T-helper 2 cell treated with Interferon-gamma antibody and Interleukin-4, amounts not matched to agents 100 ng/mL and 5 ng/mL, for 36 hours (primary cell): ENCODE measurements at regions not wholly inside any gene's neighbourhood (a gene's known extent, or its start where the extent isn't known, plus 50 kb on each side); places are given as distances from the start of the nearest gene placed in this dataset.
"Not testable (repeated sequence)": the region's sequence is repeated elsewhere in the genome, so short reads cannot be mapped to it uniquely, and the experiment has no call there.

Experiments used
- intact Hi-C: fragments of 100-400 bp; cut with micrococcal nuclease; formaldehyde crosslinking; loops from one replicate; pipeline ENCODE4 v1.15.1; 2023

DNA sequence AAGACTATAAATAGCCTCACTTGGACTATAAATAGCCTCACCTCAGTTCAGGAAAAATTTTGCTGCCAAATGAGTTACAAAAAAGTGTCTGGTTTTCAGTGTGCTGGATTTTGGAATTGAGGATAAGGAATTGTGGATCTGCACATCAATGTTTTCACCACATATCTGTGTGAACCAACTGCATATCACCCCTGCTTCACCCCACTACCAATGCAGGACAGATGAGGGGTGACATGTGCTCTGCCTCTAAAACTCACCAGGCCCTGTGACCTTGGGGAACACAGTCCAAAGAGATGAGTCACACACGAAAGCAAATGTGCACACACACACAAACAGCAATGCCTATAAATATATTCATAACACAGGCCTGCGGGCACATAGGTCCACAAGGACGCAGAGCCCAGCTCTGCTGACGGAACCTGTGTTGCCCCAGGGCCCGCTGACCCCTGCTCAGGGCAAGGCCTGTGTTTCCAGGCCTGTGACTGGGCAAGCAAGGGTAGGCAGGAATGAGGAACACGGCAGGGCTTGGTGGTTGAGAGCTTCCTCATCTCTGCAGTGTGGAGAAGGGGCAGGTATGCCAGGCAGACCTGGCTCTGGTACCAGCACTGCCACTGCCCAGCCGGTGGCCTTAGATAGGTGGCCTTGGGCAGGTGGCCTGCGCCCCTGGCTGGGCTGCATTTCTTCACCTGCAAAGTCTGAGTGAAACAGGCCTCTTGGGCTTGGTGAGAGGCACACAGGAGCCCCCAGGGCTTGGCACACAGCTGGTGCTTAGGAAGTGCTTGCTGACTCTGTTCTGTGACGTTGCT lies 82.4 kb downstream of the ARL6IP4 start:
- intact Hi-C loops = no loop called here

DNA sequence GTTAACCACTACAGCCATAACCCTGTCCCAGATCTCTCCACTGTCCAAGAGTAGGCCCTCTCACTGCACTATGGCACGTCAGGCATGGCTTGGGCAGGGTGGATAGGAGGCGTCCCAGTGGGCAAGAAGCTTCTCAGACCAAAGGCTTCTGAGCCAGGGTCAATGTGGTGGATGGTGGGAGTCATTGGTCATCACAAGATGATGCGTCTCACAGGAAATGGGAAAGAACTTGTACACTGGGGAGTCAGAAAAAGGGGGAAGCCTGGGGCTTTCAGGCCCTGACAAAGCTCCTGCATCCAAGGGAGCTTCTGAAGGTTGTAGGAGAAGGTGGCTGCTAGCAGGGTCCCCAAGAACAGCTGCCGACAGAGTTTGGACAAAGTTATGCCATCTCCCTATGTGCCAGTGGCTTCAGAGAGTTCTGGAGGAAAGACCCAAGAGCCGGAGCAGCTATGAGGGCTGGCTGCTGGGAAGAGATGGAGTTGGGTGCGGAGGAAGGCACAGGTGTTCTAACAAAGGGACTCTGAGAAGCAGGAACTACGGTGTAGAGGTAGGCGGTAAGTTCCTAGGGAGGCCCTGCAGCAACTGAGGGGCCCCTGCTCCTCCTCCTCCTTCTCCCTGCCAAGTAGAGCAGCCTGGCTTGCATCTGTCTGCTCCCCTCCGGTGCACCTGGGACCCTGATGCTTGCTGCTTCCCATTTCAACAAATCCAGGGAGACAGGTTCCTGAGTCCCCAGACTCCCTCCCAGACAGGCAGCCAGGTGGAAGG lies 81.1 kb downstream of the ARL6IP4 start:
- intact Hi-C loops = no loop called here

DNA sequence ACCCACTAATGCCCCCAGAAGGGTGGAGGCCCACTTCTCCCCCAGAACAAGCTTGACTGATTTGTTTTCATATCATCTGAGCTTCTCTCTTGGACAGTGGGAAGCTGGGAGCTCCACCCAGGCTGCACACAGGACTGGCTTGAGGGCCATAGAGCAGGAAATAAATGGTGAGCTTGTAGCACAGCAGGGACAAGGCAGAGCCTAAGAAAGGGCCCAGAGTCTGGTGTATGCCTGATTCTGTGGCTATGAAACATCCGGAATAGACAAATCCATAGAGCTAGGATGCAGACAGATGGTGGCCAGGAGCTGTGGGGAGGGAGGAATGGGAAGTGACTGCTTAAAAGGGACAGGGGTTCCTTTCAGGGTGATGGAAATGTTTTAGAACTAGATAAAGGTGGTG lies 79.0 kb downstream of the ARL6IP4 start:
- intact Hi-C loops = no loop called here

DNA sequence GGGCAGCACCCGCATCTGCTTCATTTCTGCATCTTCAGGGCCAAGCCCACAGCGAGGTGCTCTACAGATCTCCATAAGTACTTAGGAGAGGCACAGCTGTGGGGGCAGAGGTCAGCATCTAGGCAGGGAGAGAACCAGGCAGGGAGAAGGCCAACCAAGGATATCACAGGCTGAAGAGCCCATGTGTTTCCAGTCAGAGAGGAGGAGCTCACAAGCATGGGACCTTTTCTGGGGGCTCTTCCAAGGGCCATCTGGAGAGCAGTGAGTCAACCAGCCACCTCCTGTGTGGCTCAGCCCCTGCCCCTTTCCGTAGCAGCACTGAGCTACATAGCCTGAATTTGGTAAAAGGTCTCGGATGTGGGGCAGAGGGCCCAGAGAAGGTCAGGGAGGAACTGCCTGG lies 78.5 kb downstream of the ARL6IP4 start:
- intact Hi-C loops = no loop called here

DNA sequence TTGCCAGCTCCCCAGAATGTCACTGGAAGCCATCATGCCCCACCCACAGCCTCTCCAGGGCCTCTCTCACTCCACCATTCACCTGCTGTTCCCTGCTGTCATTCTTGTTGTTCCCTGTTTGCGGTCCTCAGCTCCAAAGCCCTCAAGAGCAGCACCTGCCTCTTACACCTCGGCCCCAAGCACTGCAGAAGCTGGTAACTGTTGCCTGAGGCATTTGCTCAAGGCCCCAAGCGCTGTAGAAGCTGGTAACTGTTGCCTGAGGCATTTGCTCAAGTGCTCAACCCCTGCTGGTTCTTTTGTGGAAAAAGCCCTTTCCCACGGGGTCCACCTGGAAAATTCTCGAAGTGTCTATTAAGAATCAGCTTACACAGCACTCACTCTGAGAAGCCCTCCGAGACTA lies 78.0 kb downstream of the ARL6IP4 start:
- intact Hi-C loops = no loop called here

DNA sequence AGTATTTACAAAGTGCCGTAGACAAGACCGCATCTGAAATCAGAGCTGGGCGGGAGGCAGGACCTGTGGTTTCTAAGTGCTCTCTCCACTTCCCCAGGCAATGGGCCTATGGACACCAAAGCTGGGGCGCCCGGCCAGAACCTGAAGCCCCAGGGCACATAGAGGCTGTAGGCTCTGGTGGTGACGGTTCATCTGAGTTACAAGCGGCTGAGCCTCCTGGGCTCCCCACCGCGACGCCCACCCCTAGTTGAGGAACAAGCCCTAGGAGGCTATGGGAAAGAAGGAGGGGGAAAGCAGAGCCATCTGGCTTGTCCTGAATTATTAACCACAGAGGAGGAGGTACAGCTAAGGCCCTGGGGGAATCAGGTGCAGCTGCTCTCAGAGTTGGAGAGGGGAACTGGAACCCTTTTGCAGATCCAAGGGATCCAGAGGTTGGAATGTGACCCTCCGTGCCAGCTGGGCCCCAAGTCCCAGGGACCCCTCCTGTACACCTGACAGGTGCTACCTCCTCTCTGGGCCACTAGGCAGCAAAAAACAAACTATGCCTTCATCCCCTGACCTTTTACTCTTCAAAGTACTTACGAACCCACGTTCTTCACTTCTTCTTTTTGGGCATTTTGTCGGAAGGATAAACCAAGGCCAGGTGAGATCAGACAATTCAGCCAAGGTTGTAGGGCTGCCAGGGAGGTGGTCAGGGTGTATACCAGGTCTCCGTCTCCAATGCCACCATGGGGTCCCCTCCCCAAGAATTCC lies 77.2 kb downstream of the ARL6IP4 start:
- intact Hi-C loops = no loop called here

DNA sequence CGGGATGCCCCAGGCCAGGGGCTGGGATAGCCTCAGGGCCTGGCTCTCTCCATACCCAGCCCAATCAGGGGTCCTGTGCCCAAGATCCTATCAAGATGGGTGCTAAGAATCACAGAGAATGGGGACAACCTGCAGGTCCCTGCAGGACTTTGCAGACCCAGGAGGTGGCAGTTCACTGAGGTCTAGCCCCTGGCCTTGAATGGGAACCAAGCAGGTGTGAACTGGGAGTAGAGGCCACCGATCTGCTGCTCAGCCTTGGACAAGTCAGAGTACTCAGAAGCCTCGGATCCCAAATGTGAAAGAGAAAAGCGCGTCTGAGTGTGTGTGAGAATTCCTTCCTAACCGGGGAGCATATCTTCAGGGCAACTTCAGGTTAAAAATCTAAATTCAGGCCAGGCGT lies 76.2 kb downstream of the ARL6IP4 start:
- intact Hi-C loops = no loop called here

DNA sequence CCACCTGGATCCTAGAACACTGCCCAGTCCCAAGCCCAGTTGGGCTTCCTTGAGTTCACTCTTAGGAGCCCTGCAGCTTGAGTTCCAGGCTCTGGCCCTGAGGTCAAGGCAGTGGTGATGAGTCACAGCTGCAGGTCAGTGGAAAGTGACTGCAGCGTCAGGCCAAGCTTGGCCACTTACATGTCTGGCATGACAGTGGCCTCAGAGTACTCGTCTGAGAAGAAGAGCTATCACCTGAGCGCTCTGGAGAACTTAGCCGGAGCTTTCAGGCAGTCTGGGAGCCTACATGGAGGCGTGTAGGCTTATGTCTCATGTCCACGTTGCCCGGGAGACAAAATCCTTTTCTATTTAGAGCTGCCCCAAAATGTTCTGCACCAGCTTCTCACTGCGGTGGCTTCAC lies 75.6 kb downstream of the ARL6IP4 start:
- intact Hi-C loops = no loop called here

DNA sequence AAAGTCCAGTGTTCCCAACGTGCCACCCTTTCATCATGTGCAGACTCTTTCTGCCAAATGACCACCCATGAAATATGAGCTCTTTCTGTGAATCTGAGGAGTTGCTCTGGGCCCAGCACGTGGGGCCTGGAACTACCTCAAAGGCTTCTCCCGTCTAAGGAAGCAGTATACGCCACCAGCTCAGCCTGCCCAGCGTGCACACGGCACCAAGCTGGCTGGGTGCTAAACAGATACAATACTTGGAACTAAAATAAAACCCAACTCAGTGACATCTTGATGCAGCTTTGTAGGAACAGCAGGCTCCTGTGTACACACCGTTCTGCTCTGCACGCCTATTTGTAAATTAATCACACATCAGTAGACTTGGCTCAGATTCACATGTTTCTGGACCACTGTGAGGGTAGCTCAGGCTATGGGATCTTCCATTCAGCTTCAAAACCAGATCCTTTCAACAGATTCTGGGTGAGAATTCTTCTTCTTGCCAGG lies 74.8 kb downstream of the ARL6IP4 start:
- intact Hi-C loops = no loop called here

DNA sequence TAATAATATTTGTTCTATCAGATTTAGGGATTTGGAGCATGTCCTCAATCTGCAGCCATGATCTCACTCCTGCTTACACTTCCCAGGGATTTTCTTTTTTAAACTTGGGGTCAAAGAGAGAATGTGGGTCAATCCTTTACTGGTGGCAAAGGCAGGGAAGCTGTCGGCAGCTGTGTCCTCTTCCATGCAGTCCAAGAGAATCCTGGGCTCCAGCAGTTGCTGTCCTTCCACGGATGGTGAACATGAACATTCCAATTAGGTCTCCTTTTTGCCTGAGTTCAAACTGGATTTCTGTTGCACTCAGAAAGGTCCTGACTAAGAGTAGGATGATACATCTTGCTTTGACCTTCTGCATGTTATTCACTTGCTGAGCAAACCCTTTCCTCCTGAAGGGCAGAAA lies 73.9 kb downstream of the ARL6IP4 start:
- intact Hi-C loops = no loop called here

DNA sequence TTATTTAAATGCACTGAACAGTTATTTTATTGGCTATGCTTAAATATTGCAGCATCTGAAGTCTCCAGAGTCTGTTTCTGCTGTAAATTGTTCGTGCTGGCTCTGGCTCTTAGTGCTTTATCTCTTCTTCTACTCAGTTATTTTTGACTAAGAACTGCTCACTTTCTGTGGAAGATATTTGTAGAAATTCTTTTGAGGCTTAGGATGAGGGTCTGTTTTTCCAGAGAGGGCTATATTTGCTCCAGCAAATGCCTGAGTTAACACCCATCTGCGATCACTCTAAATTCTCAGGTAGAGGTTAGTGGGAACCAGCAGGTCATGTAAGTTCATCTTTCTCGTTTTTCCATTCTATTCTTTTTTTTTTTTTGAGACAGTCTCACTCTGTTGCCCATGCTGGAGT lies 71.1 kb downstream of the ARL6IP4 start:
- intact Hi-C loops = no loop called here

DNA sequence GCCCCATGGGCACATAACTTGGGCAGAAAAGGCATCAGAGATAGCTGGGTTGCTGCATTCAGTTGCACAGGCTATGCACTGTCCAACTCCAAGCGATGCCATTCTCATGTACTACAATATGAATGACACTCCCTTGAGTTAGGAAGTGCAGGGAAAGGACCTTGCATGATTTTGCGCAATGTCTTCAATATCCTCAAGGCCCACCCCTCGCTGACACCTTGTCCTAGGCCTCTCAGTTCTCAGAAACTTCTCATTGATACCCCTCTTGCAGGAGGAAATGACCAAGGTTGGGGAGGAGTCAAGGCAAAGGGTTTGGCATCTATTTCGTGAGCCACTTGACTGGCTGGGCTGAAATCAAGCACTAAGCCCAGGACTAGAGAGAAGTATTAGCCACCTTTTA lies 70.4 kb downstream of the ARL6IP4 start:
- intact Hi-C loops = no loop called here

DNA sequence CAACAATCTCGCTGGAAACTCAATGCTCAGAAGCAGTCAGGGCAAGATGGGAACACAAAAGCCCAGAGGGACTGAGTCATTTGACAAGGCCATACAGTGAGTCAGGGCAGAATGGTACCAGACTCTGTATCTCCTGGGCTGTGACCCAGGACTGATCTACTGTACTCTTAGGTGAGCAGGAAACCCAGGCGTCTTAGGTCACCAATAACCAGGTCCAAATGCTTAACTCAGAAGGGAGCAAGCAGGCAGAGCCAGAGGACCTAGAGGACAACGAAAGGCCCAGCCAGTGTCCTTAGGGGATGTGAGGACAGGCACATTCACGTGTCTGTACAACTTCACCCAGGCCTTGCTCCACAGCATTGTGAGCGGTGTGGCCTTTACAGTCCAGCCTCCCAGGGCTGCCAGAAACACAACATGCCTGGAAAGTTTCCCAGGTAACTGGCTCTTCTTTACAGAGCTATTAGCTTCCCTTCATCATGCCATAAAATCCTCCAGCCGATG lies 69.9 kb downstream of the ARL6IP4 start:
- intact Hi-C loops = no loop called here

DNA sequence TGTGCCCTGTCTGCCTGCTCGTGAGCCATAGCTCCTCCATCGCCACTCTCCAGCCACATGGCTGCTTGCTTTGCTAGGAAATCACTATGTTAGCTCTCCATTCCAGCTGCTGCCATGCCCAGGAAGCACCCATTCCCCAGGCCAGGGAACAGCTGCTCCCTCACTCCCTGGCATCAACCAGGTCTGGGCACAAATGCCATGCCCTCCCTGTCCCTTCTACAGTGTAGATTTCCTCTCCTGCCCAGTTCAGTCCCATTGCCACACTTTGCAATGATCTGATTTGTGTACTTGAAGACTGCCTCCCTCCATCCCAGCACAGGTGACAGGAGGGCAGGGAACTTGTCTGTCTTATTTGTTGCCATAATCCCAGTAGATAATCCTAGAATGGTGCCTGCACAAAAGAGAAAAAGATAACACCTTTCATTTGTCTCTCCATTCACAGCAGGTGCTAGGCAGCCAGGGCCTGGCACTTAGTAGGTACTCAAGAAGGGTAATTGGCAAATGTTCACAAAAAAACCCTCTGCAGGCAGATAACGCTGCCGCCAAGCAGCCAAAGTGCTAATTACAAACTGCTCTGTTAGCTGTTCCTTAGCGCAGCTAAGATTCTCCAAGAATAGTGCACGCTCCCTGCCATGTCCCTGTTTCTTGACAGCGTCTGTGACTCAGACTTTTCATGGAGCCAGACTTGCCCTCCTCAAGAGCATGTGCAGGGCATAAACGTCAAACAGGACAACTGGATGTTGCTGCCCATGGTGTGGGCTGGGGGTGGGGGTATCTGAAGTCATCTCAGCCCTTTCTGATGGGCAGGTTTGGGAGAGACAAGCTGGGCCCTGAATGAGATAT lies 69.1 kb downstream of the ARL6IP4 start:
- intact Hi-C loops = no loop called here

DNA sequence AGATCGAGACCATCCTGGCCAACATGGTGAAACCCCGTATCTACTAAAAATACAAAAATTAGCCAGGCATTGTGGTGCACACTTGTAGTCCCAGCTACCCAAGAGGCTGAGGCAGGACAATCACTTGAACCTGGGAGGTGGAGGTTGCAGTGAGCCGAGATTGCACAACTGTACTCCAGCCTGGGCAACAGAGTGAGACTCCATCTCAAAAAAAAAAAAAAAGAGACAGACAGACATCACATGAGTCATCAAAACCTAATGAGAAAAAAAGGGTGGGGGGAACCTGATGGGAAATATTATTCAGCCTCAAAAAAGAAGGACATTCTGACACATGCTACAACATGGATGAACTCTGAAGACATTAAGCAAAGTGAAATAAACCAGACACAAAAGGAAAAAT lies 67.4 kb downstream of the ARL6IP4 start:
- intact Hi-C loops = not testable (repeated sequence)

DNA sequence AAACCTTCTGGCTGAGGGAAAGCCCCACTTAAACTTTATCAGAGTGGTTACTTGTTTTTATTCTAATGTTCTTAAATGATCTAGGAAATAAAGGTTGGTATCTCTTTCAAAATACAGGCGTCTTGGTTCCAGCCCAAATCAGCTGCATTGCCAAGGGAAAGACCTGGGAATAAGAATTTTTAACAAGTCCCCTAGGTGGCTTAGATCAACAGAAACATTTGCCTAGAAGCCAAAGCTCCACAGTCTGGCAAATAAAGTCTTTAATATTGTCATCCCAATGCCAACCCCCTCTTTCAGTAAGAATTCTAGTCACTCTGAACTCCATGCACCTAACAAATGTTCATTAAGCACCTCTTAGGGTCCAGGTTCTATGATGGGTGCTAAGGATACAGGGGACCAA lies 66.8 kb downstream of the ARL6IP4 start:
- intact Hi-C loops = no loop called here

DNA sequence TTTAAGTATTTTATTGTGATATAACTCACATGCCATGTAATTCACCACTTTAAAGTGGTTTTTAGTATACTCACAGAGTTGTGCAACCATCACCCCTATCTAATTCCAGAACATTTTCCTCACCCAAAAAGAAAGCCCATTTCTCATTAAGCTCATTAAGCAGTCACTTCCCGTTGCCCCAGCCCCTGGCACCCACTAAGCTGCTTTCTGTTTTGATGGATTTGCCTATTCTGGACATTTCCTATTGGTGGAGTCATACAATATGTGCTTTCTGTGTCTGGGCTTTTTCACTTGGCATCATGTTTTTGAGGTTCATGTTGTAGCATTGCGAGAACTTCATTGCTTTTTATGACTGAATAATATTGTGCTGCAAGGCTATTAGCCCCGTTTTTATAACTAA lies 66.0 kb downstream of the ARL6IP4 start:
- intact Hi-C loops = no loop called here

DNA sequence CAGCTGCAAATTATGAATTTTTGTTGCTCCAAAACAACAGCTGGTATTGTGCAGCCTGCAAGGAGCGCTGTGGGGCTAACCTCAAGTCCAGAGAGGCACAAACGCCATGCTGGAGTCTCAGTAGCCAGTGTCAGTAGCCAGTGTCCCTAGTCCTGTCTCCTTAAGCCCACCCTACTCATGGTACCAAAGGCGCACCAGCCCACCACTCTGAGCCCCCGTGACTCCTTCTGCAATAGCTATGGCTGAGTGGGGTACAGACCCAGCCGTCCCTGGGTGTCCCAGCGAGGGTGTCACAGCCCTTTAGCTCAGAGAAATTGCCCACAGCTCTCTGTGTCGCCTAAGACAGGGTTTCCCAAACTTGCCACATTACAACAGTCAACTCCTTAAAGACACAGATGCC lies 65.2 kb downstream of the ARL6IP4 start:
- intact Hi-C loops = no loop called here

DNA sequence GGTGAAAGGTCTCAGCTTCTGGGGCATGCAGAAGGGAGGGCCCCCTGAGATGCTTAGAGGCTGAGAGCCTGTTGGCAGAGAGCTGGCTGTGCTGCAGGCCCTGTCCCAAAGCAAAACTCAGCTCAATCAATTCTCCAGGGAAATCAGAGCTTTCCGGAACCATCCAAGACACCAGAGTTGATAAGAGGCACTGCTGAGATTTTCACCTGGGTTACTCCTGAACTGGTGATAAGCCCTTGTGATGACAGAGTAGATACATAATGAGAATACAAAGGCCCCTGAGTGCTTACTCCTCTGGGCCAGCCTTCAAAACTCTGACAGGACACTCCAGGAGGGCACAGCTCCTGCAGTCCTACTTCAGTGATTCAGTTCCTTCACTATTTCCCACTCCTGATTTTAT lies 63.9 kb downstream of the ARL6IP4 start:
- intact Hi-C loops = no loop called here

DNA sequence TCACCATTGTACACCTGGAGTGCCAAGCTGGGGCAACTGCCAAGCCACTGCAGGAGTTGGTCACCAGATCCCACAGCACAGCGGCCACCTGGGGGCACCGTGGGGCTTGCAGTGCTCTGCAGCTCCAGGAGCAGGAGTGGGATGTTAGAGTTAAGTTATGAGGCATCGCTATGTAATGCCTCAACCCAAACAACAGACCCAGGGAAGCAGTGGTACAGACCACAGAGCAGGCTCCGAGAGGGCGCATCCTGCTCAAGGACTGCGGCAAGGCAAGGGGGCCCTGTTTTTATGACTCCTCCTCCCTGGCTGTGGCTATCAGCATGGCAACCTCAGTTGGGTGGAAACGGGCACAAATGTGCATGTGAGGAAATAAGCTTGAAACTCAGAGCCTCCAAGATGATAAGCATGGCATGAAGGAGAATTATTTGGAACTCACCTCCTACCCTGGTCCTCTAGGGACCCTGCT lies 63.1 kb downstream of the ARL6IP4 start:
- intact Hi-C loops = loop anchor here (1.0 kb wide), 3 partner anchors 33 to 195 kb away; no protein-coding TSS in a partner anchor

DNA sequence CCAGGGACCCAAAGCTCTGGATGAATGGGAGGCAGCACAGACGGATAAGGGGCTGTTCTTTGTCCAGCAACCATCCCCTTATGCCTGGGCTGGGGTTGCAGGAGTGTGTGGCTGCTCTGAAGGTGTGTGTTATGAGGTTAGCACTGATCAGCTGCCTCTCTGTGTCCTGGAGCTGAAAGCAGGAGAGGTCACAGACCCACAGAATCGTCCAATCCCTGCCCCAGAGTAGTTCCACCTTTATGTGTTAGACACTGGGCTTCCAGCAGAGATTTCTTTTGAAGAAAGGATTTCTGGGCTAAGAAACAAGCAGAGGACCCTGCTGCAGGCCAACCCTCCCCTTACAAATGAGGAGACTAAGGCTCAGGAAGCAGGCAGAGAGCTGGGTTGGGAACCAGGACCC lies 62.4 kb downstream of the ARL6IP4 start:
- intact Hi-C loops = loop anchor here (1.0 kb wide), 3 partner anchors 33 to 195 kb away; no protein-coding TSS in a partner anchor
